ENCODE measurements at regions not wholly inside any gene's neighbourhood (a gene's known extent, or its start where the extent isn't known, plus 50 kb on each side); places are given as distances from the start of the nearest gene placed in this dataset.

DNA sequence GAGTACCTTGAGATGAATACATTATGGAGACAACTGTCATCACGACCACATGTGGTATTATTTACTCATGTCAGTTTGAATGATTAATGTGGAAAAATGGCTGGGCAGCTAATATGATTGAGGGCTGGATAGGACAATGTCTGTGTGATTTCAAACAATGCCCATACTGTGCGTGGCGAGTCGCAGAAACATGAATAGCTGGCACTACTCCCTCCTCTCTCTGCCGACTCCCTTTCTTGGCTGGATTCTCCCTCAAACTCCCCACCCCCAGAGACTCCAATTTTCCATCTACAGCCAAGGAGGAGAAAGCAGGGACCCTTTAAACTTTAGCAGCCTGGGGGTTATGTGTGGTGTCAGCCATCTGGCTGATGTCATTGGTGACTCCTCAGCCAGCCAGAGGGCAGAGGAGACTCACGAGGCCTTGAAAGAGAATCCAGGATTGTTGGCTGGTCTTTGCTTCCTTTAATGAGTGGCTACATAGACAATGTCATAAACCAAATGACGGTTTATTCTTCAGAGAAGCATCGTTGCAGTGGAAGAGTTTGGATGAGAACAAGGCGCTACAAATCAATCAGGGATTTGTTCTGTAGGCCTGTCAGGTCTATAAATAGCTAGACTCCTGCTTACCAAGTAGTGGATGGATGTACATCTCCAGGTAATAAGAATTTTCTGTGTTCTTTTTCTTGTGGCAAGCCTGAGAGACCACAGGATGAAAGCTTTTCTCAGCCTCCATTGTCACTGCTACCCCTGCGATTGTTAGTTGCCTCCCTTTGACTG is 165.6 kb downstream of the DLEU7 start:
- no peaks in the 10 kb centered on the region for H4K20me1 ChIP-seq (ENCODE audit: insufficient read depth)
- BruUV-seq (replicated peaks): TSS peak; percentile 87
- no peaks in the 10 kb centered on the region; the same call in 1 of the 2 replicates for H3K9me3 ChIP-seq (ENCODE audit: insufficient read depth, low read depth)
- H2AFZ ChIP-seq: no peak overlapping the region
- peak overlapping the region; percentile 90 for H3K27ac ChIP-seq
- H3K36me3 ChIP-seq (ENCODE audit: low read depth): no peaks in the 10 kb centered on the region
- peaks cover 65% of the 10 kb centered on the region for H3K4me1 ChIP-seq (replicated peaks; ENCODE audit: insufficient read depth)
- intact Hi-C loops (cut with micrococcal nuclease; ENCODE audit: unreplicated experiment): loop anchor here (2.0 to 10.0 kb wide), 4 partner anchors 123 to 596 kb away; no protein-coding TSS in a partner anchor
- no peaks in the 10 kb centered on the region for H3K79me2 ChIP-seq (ENCODE audit: low read depth)
- ChIA-PET CTCF (interaction anchor here (0.7 kb wide), 1 partner anchor 511 kb away, joined by 3 read pairs; no protein-coding TSS in a partner anchor), POLR2A (ENCODE audit: unreplicated experiment) (interaction anchor here (0.6 to 0.7 kb wide), 2 partner anchors 28 to 119 kb away, joined by 3 to 10 read pairs; no protein-coding TSS in a partner anchor)
- no peaks in the 10 kb centered on the region for H3K27me3 ChIP-seq (ENCODE audit: insufficient read depth, low read depth)
- TF ChIP-seq CTCF (conservative IDR thresholded peaks at IDR 0.05) (no peak), EZH2 (IDR thresholded peaks at IDR 0.05; ENCODE audit: low read depth) (no peak)
- DNase-seq: no peak
- no peak overlapping the region for H3K4me3 ChIP-seq
- no peaks in the 10 kb centered on the region for H3K9me2 ChIP-seq (ENCODE audit: insufficient read depth)
- peak overlapping the region; percentile 55 for H3K4me2 ChIP-seq
- peaks cover 28% of the 10 kb centered on the region for H3F3A ChIP-seq (ENCODE audit: insufficient read depth, low read depth)

GRCh38 chr13:50678464-50679162 is 164.9 kb downstream of the DLEU7 start:
- Histone ChIP-seq H3K27ac (peak overlapping the region; percentile 90), H3K4me3 (no peak overlapping the region), H4K20me1 (ENCODE audit: insufficient read depth) (no peaks in the 10 kb centered on the region), H3K4me1 (replicated peaks; ENCODE audit: insufficient read depth) (peaks cover 57% of the 10 kb centered on the region), H2AFZ (peak overlapping the region; percentile 18; the same call in 1 of the 2 replicates), H3K9me3 (ENCODE audit: insufficient read depth, low read depth) (no peaks in the 10 kb centered on the region), H3K9me2 (ENCODE audit: insufficient read depth) (no peaks in the 10 kb centered on the region), H3F3A (ENCODE audit: insufficient read depth, low read depth) (peaks cover 27% of the 10 kb centered on the region), H3K27me3 (ENCODE audit: insufficient read depth, low read depth) (no peaks in the 10 kb centered on the region), H3K4me2 (peak overlapping the region; percentile 55), H3K79me2 (ENCODE audit: low read depth) (no peaks in the 10 kb centered on the region), H3K36me3 (ENCODE audit: low read depth) (no peaks in the 10 kb centered on the region)
- ChIA-PET CTCF (no interaction called here), POLR2A (ENCODE audit: unreplicated experiment) (no interaction called here)
- intact Hi-C loops (cut with micrococcal nuclease; ENCODE audit: unreplicated experiment): loop anchor here (5.0 to 10.0 kb wide), 3 partner anchors 431 to 596 kb away; no protein-coding TSS in a partner anchor
- peak; percentile 49 to 83 for DNase-seq
- TSS peak; percentile 76 for BruUV-seq (replicated peaks)
- no peak for TF ChIP-seq CTCF (conservative IDR thresholded peaks at IDR 0.05)
- no peak for TF ChIP-seq EZH2 (IDR thresholded peaks at IDR 0.05; ENCODE audit: low read depth)

DNA sequence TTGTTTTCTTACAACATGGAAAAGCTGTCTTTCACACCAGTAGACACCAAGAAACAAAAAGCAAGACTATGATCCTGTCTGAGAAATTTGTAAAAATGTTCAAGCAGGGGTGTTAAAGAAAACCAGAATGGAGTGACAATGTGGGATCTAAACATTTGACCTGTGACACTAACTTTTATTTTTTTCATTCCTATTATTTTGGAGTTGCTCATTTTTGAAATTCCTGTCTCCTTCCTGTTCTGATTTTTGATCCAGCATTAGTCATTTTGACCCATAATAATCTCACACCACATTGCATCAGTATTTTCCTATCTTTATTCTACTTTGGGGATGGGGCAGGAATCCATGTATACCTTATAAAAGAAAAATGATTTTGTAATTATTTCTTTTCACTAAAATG is 164.2 kb downstream of the DLEU7 start:
- intact Hi-C loops (cut with micrococcal nuclease; ENCODE audit: unreplicated experiment): loop anchor here (5.0 to 10.0 kb wide), 3 partner anchors 432 to 597 kb away; no protein-coding TSS in a partner anchor
- Histone ChIP-seq H3K27ac (peak overlapping the region; percentile 90), H3K36me3 (ENCODE audit: low read depth) (no peaks in the 10 kb centered on the region), H4K20me1 (ENCODE audit: insufficient read depth) (no peaks in the 10 kb centered on the region), H3K79me2 (ENCODE audit: low read depth) (no peaks in the 10 kb centered on the region), H2AFZ (no peak overlapping the region; the same call in 1 of the 2 replicates), H3F3A (ENCODE audit: insufficient read depth, low read depth) (peaks cover 27% of the 10 kb centered on the region), H3K4me2 (peak overlapping the region; percentile 45), H3K4me3 (no peak overlapping the region), H3K9me2 (ENCODE audit: insufficient read depth) (no peaks in the 10 kb centered on the region), H3K27me3 (ENCODE audit: insufficient read depth, low read depth) (no peaks in the 10 kb centered on the region), H3K9me3 (ENCODE audit: insufficient read depth, low read depth) (no peaks in the 10 kb centered on the region), H3K4me1 (replicated peaks; ENCODE audit: insufficient read depth) (peaks cover 53% of the 10 kb centered on the region)
- CTCF ChIA-PET: no interaction called here
- TF ChIP-seq EZH2 (IDR thresholded peaks at IDR 0.05; ENCODE audit: low read depth) (no peak), CTCF (conservative IDR thresholded peaks at IDR 0.05) (no peak)
- no TSS peak for BruUV-seq (replicated peaks)
- DNase-seq: peak in 1 of 2 experiments; percentile 42
- POLR2A ChIA-PET (ENCODE audit: unreplicated experiment): no interaction called here

Measured in PC-9 (cell line).